SH-SY5Y (cell line): ENCODE measurements at regions not wholly inside any gene's neighbourhood (a gene's known extent, or its start where the extent isn't known, plus 50 kb on each side); places are given as distances from the start of the nearest gene placed in this dataset.

ENCODE experiments used
- GATA2 ChIP-seq: IDR thresholded peaks from 2 replicates; pipeline ENCODE4 v1.6.1; 2011; ENCODE audit warnings: mild to moderate bottlenecking, low read depth, low read length
- GATA3 ChIP-seq: IDR thresholded peaks from 2 replicates; pipeline ENCODE4 v1.6.1; 2011; ENCODE audit warnings: low read depth, mild to moderate bottlenecking, low read length, moderate library complexity

GRCh38 chr1:96598416-96599168, 123.0 kb upstream of the PTBP2 start:
- TF ChIP-seq GATA3 (no peak), GATA2 (no peak)

GRCh38 chr1:96632045-96632664, 89.4 kb upstream of the PTBP2 start:
- TF ChIP-seq GATA3 = no peak
- no peak for TF ChIP-seq GATA2

GRCh38 chr1:96633695-96634094, 87.9 kb upstream of the PTBP2 start:
- TF ChIP-seq GATA2 (no peak), GATA3 (no peak)

- TF ChIP-seq GATA3 = no peak
- TF ChIP-seq GATA2 = no peak
These were observed 86.7 kb upstream of the PTBP2 start for GRCh38 chr1:96634883-96635282.

GRCh38 chr1:96641282-96641681, 80.3 kb upstream of the PTBP2 start:
- no peak for TF ChIP-seq GATA2
- no peak for TF ChIP-seq GATA3

- TF ChIP-seq GATA2 = no peak
- TF ChIP-seq GATA3 = no peak
These were observed 78.1 kb upstream of the PTBP2 start for GRCh38 chr1:96643519-96643918.

- TF ChIP-seq GATA2 (no peak), GATA3 (no peak)
These were observed 72.3 kb upstream of the PTBP2 start for GRCh38 chr1:96649301-96649700.

GRCh38 chr1:96651517-96651916, 70.1 kb upstream of the PTBP2 start:
- no peak for TF ChIP-seq GATA2
- TF ChIP-seq GATA3 = no peak

- TF ChIP-seq GATA3 (no peak), GATA2 (no peak)
These were observed 61.5 kb upstream of the PTBP2 start for GRCh38 chr1:96660051-96660450.

GRCh38 chr1:96660503-96660902, 61.1 kb upstream of the PTBP2 start:
- TF ChIP-seq GATA2 (no peak), GATA3 (no peak)
